CD4-positive, alpha-beta T cell treated with Interleukin-15 for 1 hour (primary cell): ENCODE measurements at regions not wholly inside any gene's neighbourhood (a gene's known extent, or its start where the extent isn't known, plus 50 kb on each side); places are given as distances from the start of the nearest gene placed in this dataset.
"Not testable (repeated sequence)": the region's sequence is repeated elsewhere in the genome, so short reads cannot be mapped to it uniquely, and the experiment has no call there.

ENCODE experiments used
- DNase-seq: peaks from one replicate; pipeline ENCODE4 v3.0.0-alpha.2; 2020

GRCh38 chr7:21330462-21331178 lies 97.3 kb upstream of the SP4 start:
- DNase-seq = no peak

- DNase-seq = no peak
Observed at GRCh38 chr7:21334906-21335305, 93.0 kb upstream of the SP4 start.

GRCh38 chr7:21336743-21337142 lies 91.1 kb upstream of the SP4 start:
- no peak for DNase-seq

GRCh38 chr7:21338728-21339164 lies 89.1 kb upstream of the SP4 start:
- DNase-seq = peak; percentile 44

- DNase-seq = not testable (repeated sequence)
Observed at GRCh38 chr7:21344900-21345299, 83.0 kb upstream of the SP4 start.

- no peak for DNase-seq
Observed at GRCh38 chr7:21345361-21345760, 82.5 kb upstream of the SP4 start.

- no peak for DNase-seq
Observed at GRCh38 chr7:21346297-21346696, 81.6 kb upstream of the SP4 start.

GRCh38 chr7:21352540-21353387 lies 75.1 kb upstream of the SP4 start:
- DNase-seq = no peak

GRCh38 chr7:21353388-21353780 lies 74.5 kb upstream of the SP4 start:
- DNase-seq = no peak

GRCh38 chr7:21354284-21354683 lies 73.6 kb upstream of the SP4 start:
- DNase-seq = no peak

GRCh38 chr7:21355406-21355874 lies 72.4 kb upstream of the SP4 start:
- DNase-seq = peak; percentile 60

- no peak for DNase-seq
Observed at GRCh38 chr7:21356616-21357015, 71.3 kb upstream of the SP4 start.

GRCh38 chr7:21357151-21358097 lies 70.5 kb upstream of the SP4 start:
- no peak for DNase-seq

GRCh38 chr7:21358648-21359047 lies 69.2 kb upstream of the SP4 start:
- no peak for DNase-seq

- no peak for DNase-seq
Observed at GRCh38 chr7:21359163-21359562, 68.7 kb upstream of the SP4 start.

GRCh38 chr7:21361413-21362125 lies 66.3 kb upstream of the SP4 start:
- DNase-seq = no peak

GRCh38 chr7:21364801-21365271 lies 63.0 kb upstream of the SP4 start:
- no peak for DNase-seq

- no peak for DNase-seq
Observed at GRCh38 chr7:21365866-21366624, 61.8 kb upstream of the SP4 start.

- DNase-seq = no peak
Observed at GRCh38 chr7:21367081-21367480, 60.8 kb upstream of the SP4 start.

- DNase-seq = no peak
Observed at GRCh38 chr7:21367537-21367936, 60.3 kb upstream of the SP4 start.

GRCh38 chr7:21368317-21368716 lies 59.6 kb upstream of the SP4 start:
- DNase-seq = no peak
